HG03139 (cell line): ENCODE measurements at regions not wholly inside any gene's neighbourhood (a gene's known extent, or its start where the extent isn't known, plus 50 kb on each side); places are given as distances from the start of the nearest gene placed in this dataset.
"Not testable (repeated sequence)": the region's sequence is repeated elsewhere in the genome, so short reads cannot be mapped to it uniquely, and the experiment has no call there.

Experiments
- ATAC-seq: cut with Tn5 transposase; IDR thresholded peaks from one replicate; pipeline ENCODE4 v1.9.1; 2021; ENCODE audit not compliant: unreplicated experiment

GRCh38 chr14:105635560-105635959, 109.2 kb downstream of the TMEM121 start:
- no peak for ATAC-seq

GRCh38 chr14:105636021-105636420, 109.6 kb downstream of the TMEM121 start:
- ATAC-seq, result not testable (repeated sequence)

DNA sequence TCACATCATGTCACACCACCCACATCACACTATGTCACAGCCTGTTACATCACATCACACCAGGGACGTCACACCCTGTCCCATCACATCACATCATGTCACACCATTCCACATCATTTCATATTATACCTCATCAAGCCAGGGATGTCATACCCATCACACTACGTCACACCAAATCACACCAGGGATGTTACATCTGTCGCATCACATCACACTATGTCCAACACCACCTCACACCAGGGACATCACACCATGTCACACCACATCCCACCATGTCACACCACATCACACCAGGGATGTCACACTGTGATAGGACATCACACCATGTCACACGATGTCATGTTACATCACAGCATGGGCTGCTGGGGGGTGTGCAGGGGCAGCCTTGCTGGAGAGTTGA, 110.6 kb downstream of the TMEM121 start:
- ATAC-seq, result no peak

DNA sequence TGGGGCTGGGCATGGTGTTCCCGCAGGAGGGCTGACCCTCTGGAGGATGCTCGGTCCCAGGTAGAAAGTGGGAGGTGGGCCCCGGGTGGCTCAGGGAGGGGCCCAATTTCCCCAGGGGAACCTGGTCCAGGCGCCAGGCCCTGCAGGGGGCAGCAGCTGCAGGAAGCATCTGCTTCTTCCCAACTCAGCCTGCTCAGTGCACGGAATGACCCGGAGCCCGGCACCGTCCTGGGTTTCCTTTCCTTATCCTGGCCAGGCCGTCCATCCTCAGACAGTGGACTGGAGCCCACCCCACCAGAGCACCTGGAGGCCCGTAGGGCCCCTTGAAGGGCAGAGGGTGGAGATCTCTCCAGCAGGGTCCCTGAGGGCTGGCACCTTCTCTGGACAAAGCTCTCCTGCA, 111.0 kb downstream of the TMEM121 start:
- ATAC-seq, result not testable (repeated sequence)

- ATAC-seq, result not testable (repeated sequence)
Measured at GRCh38 chr14:105639969-105640931, 113.9 kb downstream of the TMEM121 start.

DNA sequence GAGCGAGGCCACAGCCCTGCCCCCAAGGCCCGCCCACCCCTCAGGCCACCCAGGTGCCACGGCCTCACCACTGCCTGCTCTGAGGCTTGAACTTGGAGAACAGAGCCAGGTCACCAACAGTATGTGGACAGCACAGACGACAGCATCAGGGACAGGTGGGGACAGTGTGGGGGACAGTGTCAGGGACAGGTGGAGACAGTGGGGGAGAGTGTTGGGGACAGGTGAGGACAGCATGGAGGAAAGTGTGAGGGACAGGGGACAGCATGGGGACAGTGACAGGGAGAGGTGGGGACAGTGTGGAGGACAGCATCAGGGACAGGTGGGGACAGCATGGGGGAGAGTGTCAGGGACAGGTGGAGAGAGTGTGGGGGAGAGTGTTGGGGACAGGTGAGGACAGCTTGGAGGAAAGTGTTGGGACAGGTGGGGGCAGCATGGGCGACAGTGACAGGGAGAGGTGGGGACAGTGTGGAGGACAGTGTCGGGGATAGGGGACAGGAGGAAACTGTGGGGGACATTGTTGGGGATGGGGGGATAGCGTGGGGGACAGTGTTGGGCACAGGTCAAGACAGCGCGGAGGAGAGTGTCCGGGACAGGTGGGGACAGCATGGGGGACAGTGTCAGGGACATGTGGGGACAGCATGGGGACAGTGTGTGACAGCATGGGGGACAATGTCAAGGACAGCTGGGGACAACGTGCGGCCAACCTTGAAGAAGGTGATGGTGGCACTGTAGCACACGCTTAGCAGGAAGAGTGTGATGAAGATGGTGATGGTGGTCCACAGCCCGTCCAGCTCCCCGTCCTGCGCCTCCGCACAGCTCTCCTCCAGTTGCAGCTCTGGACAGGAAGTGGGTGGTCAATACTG, 114.9 kb downstream of the TMEM121 start:
- ATAC-seq, result no peak

DNA sequence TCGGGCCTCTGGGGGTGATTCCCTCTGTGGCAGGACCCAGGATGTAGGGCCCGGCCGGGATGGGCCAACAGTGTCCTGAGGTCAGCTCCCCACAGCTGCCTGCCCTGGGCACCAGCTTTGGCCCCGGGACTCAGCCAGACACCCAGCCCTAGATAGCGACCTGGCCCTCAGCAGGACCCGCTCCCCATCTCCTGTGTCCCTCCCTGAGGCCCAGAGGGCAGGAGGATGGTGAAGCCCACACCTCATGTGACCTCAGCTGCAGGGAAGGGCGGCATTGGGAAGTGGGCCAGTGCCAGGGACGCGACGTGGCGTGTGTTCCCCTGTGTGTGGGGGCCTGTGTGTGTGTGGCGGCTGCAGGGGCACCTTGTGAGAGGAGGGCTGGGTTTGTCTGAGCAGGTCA, 115.6 kb downstream of the TMEM121 start:
- ATAC-seq, result not testable (repeated sequence)

- ATAC-seq, result not testable (repeated sequence)
Measured at GRCh38 chr14:105642486-105642885, 116.1 kb downstream of the TMEM121 start.

DNA sequence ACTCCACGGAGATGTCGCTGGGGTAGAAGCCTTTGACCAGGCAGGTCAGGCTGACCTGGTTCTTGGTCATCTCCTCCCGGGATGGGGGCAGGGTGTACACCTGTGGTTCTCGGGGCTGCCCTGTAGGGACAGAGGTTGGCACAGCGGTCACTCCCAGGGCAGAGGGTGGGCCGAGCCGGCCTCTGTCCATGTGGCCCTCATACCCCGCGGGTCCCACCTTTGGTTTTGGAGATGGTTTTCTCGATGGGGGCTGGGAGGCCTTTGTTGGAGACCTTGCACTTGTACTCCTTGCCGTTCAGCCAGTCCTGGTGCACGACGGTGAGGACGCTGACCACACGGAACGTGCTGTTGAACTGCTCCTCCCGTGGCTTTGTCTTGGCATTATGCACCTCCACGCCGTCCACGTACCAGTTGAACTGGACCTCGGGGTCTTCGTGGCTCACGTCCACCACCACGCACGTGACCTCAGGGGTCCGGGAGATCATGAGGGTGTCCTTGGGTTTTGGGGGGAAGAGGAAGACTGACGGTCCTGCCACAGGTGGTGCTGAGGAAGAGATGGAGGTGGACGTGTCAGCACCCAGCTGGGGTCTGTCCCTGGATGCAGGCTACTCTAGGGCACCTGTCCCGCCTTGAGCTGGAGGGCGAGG, 117.1 kb downstream of the TMEM121 start:
- ATAC-seq, result not testable (repeated sequence)

- not testable (repeated sequence) for ATAC-seq
Measured at GRCh38 chr14:105644053-105644435, 117.7 kb downstream of the TMEM121 start.

- ATAC-seq, result not testable (repeated sequence)
Measured at GRCh38 chr14:105644457-105644856, 118.1 kb downstream of the TMEM121 start.

- ATAC-seq, result not testable (repeated sequence)
Measured at GRCh38 chr14:105644891-105645290, 118.5 kb downstream of the TMEM121 start.

- ATAC-seq, result not testable (repeated sequence)
Measured at GRCh38 chr14:105645389-105645788, 119.0 kb downstream of the TMEM121 start.

- no peak for ATAC-seq
Measured at GRCh38 chr14:105646175-105646574, 119.8 kb downstream of the TMEM121 start.

DNA sequence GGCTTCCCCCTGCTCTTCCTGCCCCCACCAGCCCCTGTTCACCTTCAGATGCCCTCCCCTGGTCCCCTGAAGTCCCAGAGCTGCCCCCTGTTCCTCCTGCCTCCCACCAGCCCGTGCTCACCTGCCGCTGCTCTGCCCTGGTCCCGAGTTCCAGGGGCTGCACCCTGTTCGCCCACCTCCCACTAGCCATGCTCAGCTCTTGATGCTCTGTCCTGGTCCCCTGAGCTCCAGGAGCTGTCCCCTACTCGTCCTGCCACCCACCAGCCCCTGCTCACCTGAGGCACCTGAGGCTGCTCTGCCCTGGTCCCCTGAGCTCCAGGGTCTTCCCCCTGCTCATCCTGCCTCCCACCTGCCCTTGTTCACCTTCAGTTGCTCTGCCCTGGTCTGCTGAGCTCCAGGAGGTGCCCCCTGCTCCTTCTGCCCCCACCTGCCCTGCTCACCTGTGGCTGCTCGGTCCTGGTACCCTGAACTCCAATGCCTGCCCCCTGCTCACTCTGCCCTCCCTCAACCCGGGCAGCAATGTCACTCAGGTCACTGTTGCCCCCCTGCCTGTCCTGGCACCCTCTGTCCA, 120.4 kb downstream of the TMEM121 start:
- ATAC-seq, result not testable (repeated sequence)

- not testable (repeated sequence) for ATAC-seq
Measured at GRCh38 chr14:105647426-105647783, 121.0 kb downstream of the TMEM121 start.

GRCh38 chr14:105647784-105648608, 121.6 kb downstream of the TMEM121 start:
- no peak for ATAC-seq

DNA sequence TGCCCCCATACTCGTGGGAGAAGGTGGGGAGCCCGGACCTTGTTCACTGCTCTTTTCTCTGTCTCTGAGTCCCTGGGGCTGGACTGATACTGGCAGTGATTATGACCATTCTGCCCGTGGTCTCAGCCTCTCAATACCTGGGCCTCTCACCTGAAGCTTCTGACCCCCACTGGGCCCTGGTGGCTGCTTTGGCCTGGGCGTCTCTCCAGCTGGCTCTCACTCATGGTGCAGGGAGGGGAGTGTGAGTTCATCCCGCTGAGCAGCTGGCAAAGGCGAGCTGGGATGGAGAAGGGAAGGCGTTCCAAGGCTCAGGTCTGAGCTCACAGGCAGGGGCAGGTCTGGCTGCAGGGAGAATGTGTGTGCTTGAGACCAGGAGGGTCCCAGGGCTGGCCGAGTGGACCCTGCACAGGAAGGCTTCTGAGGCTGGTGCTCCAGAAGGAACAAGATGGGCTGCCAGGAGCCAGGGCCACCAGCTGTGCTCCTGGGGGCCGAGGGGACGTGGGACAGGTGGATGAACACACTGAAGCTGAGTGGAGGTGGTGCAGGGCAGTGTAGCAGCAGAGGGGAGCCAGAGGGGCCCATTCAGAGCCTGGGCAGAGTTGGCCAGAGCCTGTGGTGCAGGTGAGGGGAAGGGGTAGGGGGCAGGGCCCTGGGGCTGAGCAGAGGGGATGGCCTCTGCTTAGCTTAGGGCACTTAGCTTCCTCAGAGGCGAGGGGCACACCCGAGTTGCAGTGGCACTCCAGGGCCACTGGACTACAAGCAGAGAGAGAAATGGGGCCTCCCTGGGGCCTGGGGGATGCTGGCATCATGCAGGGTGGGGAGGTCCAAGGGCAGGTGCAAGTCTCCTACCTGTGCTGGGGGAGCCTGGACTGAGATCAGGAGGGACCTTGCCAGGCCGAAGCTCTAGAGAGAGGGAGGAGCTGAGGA, 122.5 kb downstream of the TMEM121 start:
- ATAC-seq, result not testable (repeated sequence)

GRCh38 chr14:105652317-105652716, 125.9 kb downstream of the TMEM121 start:
- not testable (repeated sequence) for ATAC-seq
